H9 (cell line): ENCODE measurements at regions not wholly inside any gene's neighbourhood (a gene's known extent, or its start where the extent isn't known, plus 50 kb on each side); places are given as distances from the start of the nearest gene placed in this dataset.
A peak's percentile ranks its signal among the peaks of the same experiment; 100 is the strongest.

ENCODE experiments used
- DNase-seq: peaks from one replicate; pipeline ENCODE4 v3.0.0-alpha.2; 2017
- H2AFZ ChIP-seq: one replicate; pipeline ENCODE4 v1.6.1; 2013; ENCODE audit warnings: mild to moderate bottlenecking, low read length, control low read depth, moderate library complexity
- H2AK5ac ChIP-seq: 2 replicates; pipeline ENCODE4 v1.6.1; 2013; ENCODE audit warnings: low read length, control low read depth, mixed read lengths; ENCODE audit not compliant: insufficient read length
- H2BK120ac ChIP-seq: one replicate; pipeline ENCODE4 v1.6.1; 2013; ENCODE audit warnings: low read depth, mild to moderate bottlenecking, low read length, control low read depth, inconsistent platforms; ENCODE audit not compliant: poor library complexity, severe bottlenecking
- H2BK12ac ChIP-seq: 2 replicates; pipeline ENCODE4 v1.6.1; 2013; ENCODE audit warnings: low read length, control low read depth, mixed read lengths, low read depth; ENCODE audit not compliant: insufficient read length
- H2BK15ac ChIP-seq: 2 replicates; pipeline ENCODE4 v1.6.1; 2013; ENCODE audit warnings: low read depth, low read length, control low read depth
- H2BK20ac ChIP-seq: one replicate; pipeline ENCODE4 v1.6.1; 2013; ENCODE audit warnings: low read depth, mild to moderate bottlenecking, low read length, control low read depth, inconsistent platforms; ENCODE audit not compliant: poor library complexity, severe bottlenecking
- H2BK5ac ChIP-seq: 2 replicates; pipeline ENCODE4 v1.6.1; 2013; ENCODE audit warnings: low read length, control low read depth, mixed read lengths; ENCODE audit not compliant: insufficient read length
- H3K14ac ChIP-seq: 2 replicates; pipeline ENCODE4 v1.6.1; 2013; ENCODE audit warnings: low read length, control low read depth; ENCODE audit not compliant: insufficient read depth
- H3K18ac ChIP-seq: 2 replicates; pipeline ENCODE4 v1.6.1; 2013; ENCODE audit warnings: low read depth, mild to moderate bottlenecking, mixed read lengths, low read length, control low read depth; ENCODE audit not compliant: insufficient read length
- H3K23ac ChIP-seq: 2 replicates; pipeline ENCODE4 v1.6.1; 2013; ENCODE audit warnings: low read length, control low read depth, mixed read lengths, low read depth; ENCODE audit not compliant: insufficient read length
- H3K23me2 ChIP-seq: 2 replicates; pipeline ENCODE4 v1.6.1; 2013; ENCODE audit warnings: low read depth, mild to moderate bottlenecking, mixed read lengths, low read length, control low read depth; ENCODE audit not compliant: insufficient read length, poor library complexity, severe bottlenecking
- H3K27ac ChIP-seq: 2 replicates; pipeline ENCODE4 v1.5.1; 2013; ENCODE audit warnings: low read length, control low read depth, mixed read lengths, low read depth; ENCODE audit not compliant: insufficient read length
- H3K27me3 ChIP-seq: 2 replicates; pipeline ENCODE4 v1.6.1; 2013; ENCODE audit warnings: low read length, control low read depth, inconsistent platforms; ENCODE audit not compliant: insufficient read depth
- H3K4ac ChIP-seq: 2 replicates; pipeline ENCODE4 v1.6.1; 2013; ENCODE audit warnings: low read depth, mild to moderate bottlenecking, control low read depth, inconsistent platforms, low read length, moderate library complexity
- H3K4me1 ChIP-seq: 2 replicates; pipeline ENCODE4 v1.6.1; 2013; ENCODE audit warnings: low read length, control low read depth, inconsistent platforms; ENCODE audit not compliant: insufficient read depth
- H3K4me2 ChIP-seq: 2 replicates; pipeline ENCODE4 v1.6.1; 2013; ENCODE audit warnings: low read length, control low read depth, mixed read lengths; ENCODE audit not compliant: insufficient read length, insufficient read depth
- H3K56ac ChIP-seq: 2 replicates; pipeline ENCODE4 v1.6.1; 2013; ENCODE audit warnings: low read depth, mild to moderate bottlenecking, mixed read lengths, low read length, control low read depth; ENCODE audit not compliant: insufficient read length
- H3K79me1 ChIP-seq: 2 replicates; pipeline ENCODE4 v1.6.1; 2013; ENCODE audit warnings: low read depth, mild to moderate bottlenecking, moderate library complexity, low read length, control low read depth, inconsistent platforms; ENCODE audit not compliant: insufficient read depth, poor library complexity, severe bottlenecking
- H3K79me2 ChIP-seq: 2 replicates; pipeline ENCODE4 v1.6.1; 2013; ENCODE audit warnings: low read length, control low read depth, inconsistent platforms; ENCODE audit not compliant: insufficient read depth
- H3K9ac ChIP-seq: 2 replicates; pipeline ENCODE4 v1.6.1; 2013; ENCODE audit warnings: low read length, control low read depth, mixed read lengths; ENCODE audit not compliant: insufficient read length; ENCODE audit errors: extremely low read depth
- H3K9me3 ChIP-seq: one replicate; pipeline ENCODE4 v1.6.1; 2013; ENCODE audit warnings: low read depth, low read length, inconsistent platforms; ENCODE audit not compliant: control insufficient read depth
- H3T11ph ChIP-seq: one replicate; pipeline ENCODE4 v1.6.1; 2013; ENCODE audit warnings: mild to moderate bottlenecking, low read length, control low read depth, inconsistent platforms
- H4K20me1 ChIP-seq: one replicate; pipeline ENCODE4 v1.6.1; 2013; ENCODE audit not compliant: control insufficient read depth, insufficient read length, insufficient read depth
- H4K5ac ChIP-seq: 2 replicates; pipeline ENCODE4 v1.6.1; 2013; ENCODE audit warnings: low read depth, mild to moderate bottlenecking, mixed read lengths, low read length, control low read depth; ENCODE audit not compliant: insufficient read length
- H4K8ac ChIP-seq: replicated peaks from 2 replicates; pipeline ENCODE4 v1.6.1; 2013; ENCODE audit warnings: low read length, control low read depth, mixed read lengths, low read depth; ENCODE audit not compliant: insufficient read length
- H4K91ac ChIP-seq: 2 replicates; pipeline ENCODE4 v1.6.1; 2013; ENCODE audit warnings: low read depth, mild to moderate bottlenecking, moderate library complexity, mixed read lengths, low read length, control low read depth; ENCODE audit not compliant: insufficient read length
- H3K27ac Mint-ChIP-seq, 3 experiments: 2 replicates in 2 of 3; 3 replicates in 1 of 3; pipeline ENCODE4 v1.8.0; 2020 to 2021; ENCODE audit warnings: mixed read lengths in 3 of 3, mild to moderate bottlenecking in 1 of 3, moderate library complexity in 1 of 3
- H3K27me3 Mint-ChIP-seq: 2 replicates; pipeline ENCODE4 v1.8.0; 2021; ENCODE audit warnings: low read depth, mild to moderate bottlenecking, moderate library complexity, mixed read lengths
- H3K36me3 Mint-ChIP-seq, 3 experiments: 2 replicates in 2 of 3; 3 replicates in 1 of 3; pipeline ENCODE4 v1.8.0; 2020 to 2021; ENCODE audit warnings: low read depth in 3 of 3, mixed read lengths in 3 of 3; ENCODE audit not compliant: insufficient read depth in 1 of 3
- H3K4me1 Mint-ChIP-seq, 2 experiments: 2 replicates each; pipeline ENCODE4 v1.8.0; 2020; ENCODE audit warnings: mixed read lengths in 2 of 2
- H3K4me3 Mint-ChIP-seq, 2 experiments: 2 replicates in 1 of 2; 3 replicates in 1 of 2; pipeline ENCODE4 v1.8.0; 2020 to 2021; ENCODE audit warnings: mild to moderate bottlenecking in 2 of 2, mixed read lengths in 2 of 2, moderate library complexity in 1 of 2
- H3K9me3 Mint-ChIP-seq, 2 experiments: 2 replicates in 1 of 2; 3 replicates in 1 of 2; pipeline ENCODE4 v1.8.0; 2020; ENCODE audit warnings: mild to moderate bottlenecking in 2 of 2, mixed read lengths in 2 of 2, moderate library complexity in 1 of 2
- CTCF ChIP-seq: fragments of 200-600 bp; sonication (generic); conservative IDR thresholded peaks from 3 replicates; pipeline ENCODE4 v1.8.0; 2021; ENCODE audit warnings: antibody characterized with exemption, mild to moderate bottlenecking
- WGBS: extraction: QIAGEN DNeasy Blood & Tissue Kit; methylation state at CpG from one replicate; pipeline ENCODE4 v1.1.7; 2013; ENCODE audit warnings: missing lambda C conversion rate, low lambda C conversion rate, mixed read lengths; ENCODE audit not compliant: insufficient read length; ENCODE audit errors: extremely low coverage; 5-methylcytosine and 5-hydroxymethylcytosine counted together

- H3K23ac ChIP-seq, result no peak overlapping the region
- Mint-ChIP-seq H3K27ac (peak overlapping the region in 1 of 3 experiments; percentile 19; a peak in 1 of 7 replicates), H3K4me3 (no peak overlapping the region), H3K27me3 (no peaks in the 10 kb centered on the region), H3K4me1 (no peaks in the 10 kb centered on the region), H3K9me3 (peaks cover 4 to 7% of the 10 kb centered on the region in 2 experiments; a peak in 4 of 5 replicates), H3K36me3 (peaks cover 0 to 5% (median 0%) of the 10 kb centered on the region in 3 experiments; a peak in 5 of 7 replicates)
- no peak overlapping the region for H2BK5ac ChIP-seq
- H3K27me3 ChIP-seq, result no peaks in the 10 kb centered on the region
- no peak overlapping the region for H2BK20ac ChIP-seq
- H4K8ac ChIP-seq, result no peak overlapping the region
- no peak overlapping the region for H3K9ac ChIP-seq
- no peak overlapping the region for H3K4ac ChIP-seq
- no peak overlapping the region for H3K4me2 ChIP-seq
- no peak overlapping the region for H2BK12ac ChIP-seq
- H3K27ac ChIP-seq, result no peak overlapping the region
- no peaks in the 10 kb centered on the region for H3K79me2 ChIP-seq
- TF ChIP-seq CTCF, result no peak
- H2AK5ac ChIP-seq, result no peak overlapping the region
- WGBS, result no CpG with 5 or more reads among the region's 1 CpG
- no peak overlapping the region for H4K91ac ChIP-seq
- H4K5ac ChIP-seq, result no peak overlapping the region
- H3K9me3 ChIP-seq, result no peaks in the 10 kb centered on the region
- H3K56ac ChIP-seq, result no peak overlapping the region
- H3T11ph ChIP-seq, result no peak overlapping the region
- DNase-seq, result no peak
- no peaks in the 10 kb centered on the region for H4K20me1 ChIP-seq
- H2BK120ac ChIP-seq, result no peak overlapping the region
- no peaks in the 10 kb centered on the region for H3K79me1 ChIP-seq
- H3K23me2 ChIP-seq, result no peaks in the 10 kb centered on the region
- no peak overlapping the region for H2AFZ ChIP-seq
- H3K14ac ChIP-seq, result no peak overlapping the region
- H3K18ac ChIP-seq, result no peak overlapping the region
- H3K4me1 ChIP-seq, result no peaks in the 10 kb centered on the region
- no peak overlapping the region for H2BK15ac ChIP-seq
These were observed 1100.8 kb downstream of the CNTNAP5 start for GRCh38 chr2:125125902-125126301.
